DND-41 (cell line): ENCODE measurements at regions not wholly inside any gene's neighbourhood (a gene's known extent, or its start where the extent isn't known, plus 50 kb on each side); places are given as distances from the start of the nearest gene placed in this dataset.
"Not testable (repeated sequence)": the region's sequence is repeated elsewhere in the genome, so short reads cannot be mapped to it uniquely, and the experiment has no call there.

Experiments
- ATAC-seq: fragments of 200-7000 bp; cut with Tn5 transposase; 3 replicates; pipeline ENCODE4 v1.9.1; 2021; ENCODE audit warnings: low read depth; ENCODE audit not compliant: insufficient read depth
- DNase-seq: peaks from one replicate; pipeline ENCODE4 v3.0.0-alpha.2; 2020
- H2AFZ ChIP-seq: 2 replicates; pipeline ENCODE4 v1.6.0; 2012; ENCODE audit warnings: low read depth, low read length
- H3K27ac ChIP-seq: 2 replicates; pipeline ENCODE4 v1.5.1; 2012; ENCODE audit warnings: low read length, inconsistent platforms
- H3K27me3 ChIP-seq: fragments of 200-600 bp; sonication (generic); 2 replicates; pipeline ENCODE4 v1.6.0; 2012; ENCODE audit warnings: low read length, mild to moderate bottlenecking, inconsistent platforms; ENCODE audit not compliant: insufficient read depth, poor library complexity
- H3K36me3 ChIP-seq: 2 replicates; pipeline ENCODE4 v1.5.1; 2012; ENCODE audit warnings: low read length, inconsistent platforms; ENCODE audit not compliant: insufficient read depth
- H3K4me1 ChIP-seq: 2 replicates; pipeline ENCODE4 v1.5.1; 2012; ENCODE audit warnings: mild to moderate bottlenecking, low read length; ENCODE audit not compliant: insufficient read depth
- H3K4me2 ChIP-seq: 2 replicates; pipeline ENCODE4 v1.6.0; 2012; ENCODE audit warnings: mild to moderate bottlenecking, moderate library complexity, low read length, inconsistent platforms; ENCODE audit not compliant: insufficient read depth
- H3K4me3 ChIP-seq, 2 experiments: fragments of 200-600 bp in 1 of 2; shearing (Covaris generic) in 1 of 2; 2 replicates each; pipeline ENCODE4 v1.5.1; 2012 to 2016; ENCODE audit warnings: inconsistent platforms in 2 of 2, low read length in 2 of 2, mild to moderate bottlenecking in 2 of 2, low read depth in 1 of 2, moderate library complexity in 1 of 2
- H3K79me2 ChIP-seq: 2 replicates; pipeline ENCODE4 v1.6.0; 2012; ENCODE audit warnings: low read length, inconsistent platforms; ENCODE audit not compliant: insufficient read depth
- H3K9ac ChIP-seq: 2 replicates; pipeline ENCODE4 v1.6.0; 2012; ENCODE audit warnings: low read depth, mild to moderate bottlenecking, inconsistent platforms, low read length, moderate library complexity
- H3K9me3 ChIP-seq: 2 replicates; pipeline ENCODE4 v1.5.1; 2012; ENCODE audit warnings: low read length, moderate library complexity, mild to moderate bottlenecking, inconsistent platforms; ENCODE audit not compliant: insufficient read depth, severe bottlenecking
- H4K20me1 ChIP-seq: 2 replicates; pipeline ENCODE4 v1.6.0; 2012; ENCODE audit warnings: low read length; ENCODE audit not compliant: insufficient read depth
- CTCF ChIP-seq: IDR thresholded peaks from 2 replicates; pipeline ENCODE4 v1.5.1; 2012; ENCODE audit warnings: borderline replicate concordance, low read length, moderate library complexity, mild to moderate bottlenecking; ENCODE audit not compliant: poor library complexity, severe bottlenecking; ENCODE audit errors: extremely low read depth
- EZH2 ChIP-seq: IDR thresholded peaks from 3 replicates; pipeline ENCODE4 v1.6.1; 2012; ENCODE audit warnings: borderline replicate concordance, low read depth, mild to moderate bottlenecking, moderate library complexity, low read length, inconsistent platforms; ENCODE audit not compliant: severe bottlenecking

DNA sequence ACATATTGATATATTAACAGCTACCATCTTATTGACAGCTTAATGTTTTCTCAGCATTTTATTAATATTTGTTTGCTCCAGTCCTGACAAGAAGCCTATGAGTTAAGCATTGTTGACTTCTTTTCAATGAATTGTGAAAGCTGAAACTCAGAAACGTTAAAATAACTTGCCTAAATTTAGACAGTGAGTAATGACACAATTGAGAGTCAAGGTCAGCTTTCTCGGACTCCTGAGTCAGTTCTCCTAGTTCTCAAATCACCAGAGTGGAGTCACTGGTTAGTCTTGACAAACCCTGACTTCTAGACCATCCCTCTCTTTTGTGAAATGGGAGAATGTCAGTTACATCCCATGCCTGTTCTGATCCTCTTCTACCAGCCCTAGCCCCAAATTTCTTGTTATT, 222.7 kb upstream of the ACO1 start:
- H2AFZ ChIP-seq = no peak overlapping the region
- no peak overlapping the region for H3K9ac ChIP-seq
- H3K4me3 ChIP-seq = no peak overlapping the region
- no peaks in the 10 kb centered on the region for H3K79me2 ChIP-seq
- no peaks in the 10 kb centered on the region for H3K36me3 ChIP-seq
- H3K9me3 ChIP-seq = no peaks in the 10 kb centered on the region
- no peaks in the 10 kb centered on the region for H3K4me1 ChIP-seq
- H4K20me1 ChIP-seq = no peaks in the 10 kb centered on the region
- TF ChIP-seq CTCF (no peak), EZH2 (no peak)
- DNase-seq (no peak), ATAC-seq (no peak)
- no peak overlapping the region for H3K27ac ChIP-seq
- H3K27me3 ChIP-seq = no peaks in the 10 kb centered on the region
- no peak overlapping the region for H3K4me2 ChIP-seq

DNA sequence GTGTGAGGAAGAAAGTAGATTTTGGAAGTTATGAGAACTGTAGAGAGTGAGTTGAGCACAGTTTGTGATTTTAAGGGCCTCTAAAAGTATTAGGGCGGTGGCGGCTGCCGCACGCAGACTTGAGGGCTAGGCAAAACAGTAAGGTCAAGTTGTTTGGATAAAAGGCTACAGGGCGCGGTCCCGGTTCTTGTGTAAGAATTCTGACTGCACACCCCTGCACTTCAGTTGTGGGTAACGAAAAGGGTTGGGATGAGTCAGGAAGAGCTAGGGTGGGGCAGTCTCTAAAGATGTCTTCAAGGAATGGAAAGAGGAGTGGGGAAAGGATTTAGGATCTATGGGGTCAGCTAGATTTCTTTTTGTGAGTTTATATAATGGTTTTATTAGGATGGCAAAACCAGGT, 218.1 kb upstream of the ACO1 start:
- not testable (repeated sequence) for ATAC-seq

DNA sequence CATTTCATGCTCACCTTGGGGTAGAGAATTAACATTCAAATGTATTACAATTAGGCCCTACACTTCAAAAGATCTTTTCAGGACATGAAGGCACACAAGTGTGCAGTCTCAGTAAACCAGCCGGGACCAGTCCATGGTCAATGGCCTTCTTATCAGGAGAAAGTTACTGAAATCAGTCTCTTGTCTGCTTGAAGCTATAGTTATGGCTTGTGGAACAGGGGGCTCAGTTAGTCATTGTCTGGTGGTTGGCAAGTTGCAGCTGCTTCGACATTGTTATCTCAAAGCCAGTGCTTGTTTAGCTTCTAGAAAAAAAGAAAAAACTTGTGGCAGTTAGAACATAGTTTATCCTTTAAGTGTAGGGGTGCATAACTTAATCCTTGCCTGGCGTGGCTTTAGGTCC, 213.1 kb upstream of the ACO1 start:
- Histone ChIP-seq H3K79me2 (no peaks in the 10 kb centered on the region), H3K4me1 (no peaks in the 10 kb centered on the region), H3K27me3 (no peaks in the 10 kb centered on the region), H3K4me2 (no peak overlapping the region), H3K9ac (no peak overlapping the region), H3K36me3 (no peaks in the 10 kb centered on the region), H3K9me3 (no peaks in the 10 kb centered on the region), H3K27ac (no peak overlapping the region), H4K20me1 (no peaks in the 10 kb centered on the region), H3K4me3 (no peak overlapping the region), H2AFZ (no peak overlapping the region)
- TF ChIP-seq EZH2 (no peak), CTCF (no peak)
- no peak for DNase-seq
- no peak for ATAC-seq

More for the DNA sequence above, 218.1 kb upstream of the ACO1 start:
- DNase-seq, H2AFZ ChIP-seq, H3K9me3 ChIP-seq, H3K27ac ChIP-seq, H3K9ac ChIP-seq, H3K79me2 ChIP-seq, H4K20me1 ChIP-seq, H3K4me1 ChIP-seq, H3K4me3 ChIP-seq, H3K4me2 ChIP-seq, H3K27me3 ChIP-seq, H3K36me3 ChIP-seq: not testable (repeated sequence)

- TF ChIP-seq CTCF = no peak
- TF ChIP-seq EZH2 = no peak
- ATAC-seq = no peak
- Histone ChIP-seq H3K36me3 (no peaks in the 10 kb centered on the region), H3K27ac (no peak overlapping the region), H3K9ac (no peak overlapping the region), H3K9me3 (no peaks in the 10 kb centered on the region), H2AFZ (no peak overlapping the region), H4K20me1 (no peaks in the 10 kb centered on the region), H3K4me1 (no peaks in the 10 kb centered on the region), H3K27me3 (no peaks in the 10 kb centered on the region), H3K4me3 (no peak overlapping the region), H3K4me2 (no peak overlapping the region), H3K79me2 (no peaks in the 10 kb centered on the region)
- DNase-seq = no peak
These were observed 212.2 kb upstream of the ACO1 start for GRCh38 chr9:32172256-32172655.
